Activated T-cell treated with anti-CD3 and anti-CD28 coated beads, Interleukin-2, amount 50 U/mL, for 1 hour (primary cell): ENCODE measurements at regions not wholly inside any gene's neighbourhood (a gene's known extent, or its start where the extent isn't known, plus 50 kb on each side); places are given as distances from the start of the nearest gene placed in this dataset.

Experiments
- DNase-seq: peaks from one replicate; pipeline ENCODE4 v3.0.0-alpha.2; 2020

DNA sequence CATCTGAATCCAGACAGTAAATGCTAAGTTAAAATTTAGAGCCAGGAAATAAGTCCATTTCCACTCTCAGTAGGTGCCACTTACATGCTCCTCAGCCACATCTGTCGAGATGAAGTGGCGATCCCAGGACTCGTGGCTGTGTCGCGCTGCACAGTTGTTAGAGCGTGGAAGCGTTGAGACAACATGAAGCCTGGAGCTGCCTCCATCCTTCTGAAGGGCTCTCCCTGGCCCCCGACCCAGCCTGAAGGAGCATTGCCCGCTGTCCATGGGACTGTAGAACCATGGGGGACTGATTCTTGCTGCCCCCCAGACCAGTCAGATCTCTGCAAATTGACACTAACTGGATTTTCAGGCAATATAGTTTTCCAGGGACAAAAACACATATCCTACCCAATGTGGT, 58.9 kb downstream of the IRX1 start:
- no peak for DNase-seq

GRCh38 chr5:3656803-3657202, 61.2 kb downstream of the IRX1 start:
- DNase-seq = no peak

- DNase-seq = no peak
These were observed 61.9 kb downstream of the IRX1 start for GRCh38 chr5:3657364-3658022.

DNA sequence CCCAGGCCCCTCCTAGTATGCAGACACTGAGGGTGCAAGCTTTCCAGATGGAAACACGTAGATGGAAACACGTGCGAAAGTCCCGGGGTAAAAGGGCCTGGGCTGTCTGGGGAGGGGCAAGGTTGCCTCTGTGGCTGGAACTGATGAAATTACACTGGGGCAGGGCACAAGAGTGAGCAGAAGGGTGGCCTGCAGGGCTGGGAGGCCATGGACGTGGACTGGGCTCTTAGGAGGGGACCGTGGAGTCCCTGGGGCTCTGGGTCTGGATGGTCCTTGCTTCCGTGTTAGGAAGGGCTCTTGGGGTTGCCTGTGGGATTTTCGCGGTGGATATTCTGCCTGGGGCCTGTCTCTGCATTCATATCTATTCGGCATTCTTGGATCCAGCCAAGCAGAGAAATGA, 63.3 kb downstream of the IRX1 start:
- DNase-seq = no peak

DNA sequence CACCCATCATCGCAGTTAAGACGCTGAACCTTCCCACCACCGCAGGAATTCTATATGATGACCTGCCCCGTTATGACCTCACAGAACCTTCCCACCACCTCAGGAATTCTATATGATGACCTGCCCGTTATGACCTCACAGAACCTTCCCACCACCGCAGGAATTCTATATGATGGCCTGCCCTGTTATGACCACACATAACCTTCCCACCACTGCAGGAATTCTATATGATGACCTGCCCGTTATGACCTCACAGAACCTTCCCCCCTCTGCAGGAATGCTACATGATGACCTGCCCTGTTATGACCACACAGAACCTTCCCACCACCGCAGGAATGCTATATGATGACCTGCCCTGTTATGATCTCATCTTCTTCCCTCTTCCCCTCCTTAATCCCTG, 64.3 kb downstream of the IRX1 start:
- no peak for DNase-seq

DNA sequence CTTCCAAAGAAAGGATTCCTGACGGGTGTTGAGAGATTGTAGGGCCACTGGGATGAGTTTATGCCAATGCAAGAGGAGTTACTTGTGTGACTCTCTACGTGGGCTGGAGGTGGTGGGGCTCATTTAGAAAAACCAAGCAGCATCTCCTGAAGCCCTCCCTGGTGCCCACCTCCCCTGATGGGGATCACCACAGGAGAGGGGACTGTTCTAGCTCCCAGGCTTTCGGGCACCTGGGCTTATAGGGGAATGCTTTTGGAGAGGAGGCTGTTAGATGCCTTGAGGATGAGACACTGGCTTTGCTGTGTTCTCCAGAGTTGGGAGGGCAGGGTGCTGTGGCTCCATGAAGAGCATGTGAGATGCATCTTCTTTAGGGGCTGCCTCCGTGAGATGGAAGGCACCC, 65.0 kb downstream of the IRX1 start:
- no peak for DNase-seq

- DNase-seq = no peak
These were observed 66.2 kb downstream of the IRX1 start for GRCh38 chr5:3661755-3662296.

DNA sequence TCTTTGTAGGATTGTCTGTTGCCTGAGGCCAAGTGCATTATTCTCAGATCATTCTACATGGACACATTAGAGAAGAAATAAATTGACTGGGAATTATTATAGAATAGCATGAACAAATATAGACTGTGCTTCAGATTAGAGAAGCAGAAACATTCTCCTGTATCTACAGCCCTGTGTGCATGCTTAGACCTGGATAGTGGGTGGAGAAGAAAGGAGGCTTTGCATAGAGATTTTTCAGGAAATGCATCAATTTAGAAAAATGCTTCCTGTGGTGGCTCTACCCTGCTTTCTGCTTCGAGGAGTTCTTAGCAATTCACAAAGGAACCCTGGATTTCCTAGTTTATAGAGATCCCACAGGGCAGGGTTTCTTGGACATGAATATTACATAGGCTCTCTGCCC, 66.7 kb downstream of the IRX1 start:
- no peak for DNase-seq

DNA sequence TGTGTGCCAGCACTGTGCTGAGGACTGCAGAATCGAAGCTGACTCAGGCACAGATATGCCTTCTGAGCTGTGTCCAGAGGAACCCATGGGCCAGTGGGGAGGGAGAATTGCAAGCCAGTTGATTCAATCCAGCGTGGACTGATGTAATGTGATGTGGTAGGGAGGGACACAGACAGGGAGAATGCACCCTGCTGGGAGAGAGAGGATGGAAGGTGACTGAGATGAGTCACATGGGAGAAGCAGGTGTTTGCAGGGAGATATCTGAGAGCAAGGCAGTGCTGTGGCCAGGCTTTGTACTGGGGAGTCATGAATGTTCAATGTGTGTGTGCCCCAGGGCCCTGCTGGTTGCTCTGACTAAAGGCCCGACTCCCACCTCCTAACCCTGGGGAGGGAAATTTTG, 75.7 kb downstream of the IRX1 start:
- DNase-seq = no peak

DNA sequence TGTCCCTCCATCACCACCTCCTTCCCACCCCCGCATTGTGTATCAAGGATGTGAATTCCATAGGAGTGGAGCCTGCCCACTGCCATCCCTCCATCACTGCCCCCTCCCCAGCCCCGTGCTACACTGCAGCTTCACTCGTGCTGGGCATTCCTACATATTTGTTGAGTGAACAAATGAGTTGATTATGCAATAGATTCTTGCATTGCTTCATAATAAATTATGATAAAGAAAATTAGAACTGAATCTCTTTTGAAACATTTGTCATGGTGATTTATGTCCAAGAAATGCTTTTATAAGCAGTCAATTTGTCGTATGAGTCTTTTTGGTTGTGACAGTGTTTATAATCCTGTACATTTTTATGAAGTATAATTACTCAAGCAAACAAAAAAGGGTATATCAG, 83.2 kb downstream of the IRX1 start:
- DNase-seq = no peak

DNA sequence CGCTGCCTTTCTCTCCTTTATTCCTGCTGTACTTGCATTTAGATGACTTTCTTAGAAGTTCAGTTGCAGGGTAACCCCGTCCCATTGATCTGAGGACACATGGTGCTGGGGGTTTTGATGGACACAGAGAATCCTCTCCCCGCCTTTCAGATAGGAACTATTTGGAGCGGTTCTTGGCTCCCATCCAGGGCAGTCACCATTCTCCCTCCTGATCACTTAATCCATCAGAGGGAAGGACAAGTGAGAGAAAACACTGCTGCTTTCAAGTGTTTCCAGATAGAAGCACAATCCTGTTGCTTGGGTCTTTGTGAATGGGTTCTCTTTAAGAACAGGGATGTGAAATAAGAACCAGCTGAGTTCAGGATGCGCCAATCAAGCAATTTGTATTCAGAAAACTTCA, 85.2 kb downstream of the IRX1 start:
- no peak for DNase-seq

GRCh38 chr5:3684118-3684517, 88.5 kb downstream of the IRX1 start:
- DNase-seq = no peak

- no peak for DNase-seq
These were observed 89.2 kb downstream of the IRX1 start for GRCh38 chr5:3684771-3685354.

GRCh38 chr5:3694819-3695218, 99.2 kb downstream of the IRX1 start:
- no peak for DNase-seq

GRCh38 chr5:3695818-3696217, 100.2 kb downstream of the IRX1 start:
- DNase-seq = no peak

- DNase-seq = no peak
These were observed 102.8 kb downstream of the IRX1 start for GRCh38 chr5:3698412-3698811.

- DNase-seq = no peak
These were observed 106.1 kb downstream of the IRX1 start for GRCh38 chr5:3701694-3702093.

GRCh38 chr5:3704661-3705060, 109.0 kb downstream of the IRX1 start:
- DNase-seq = no peak

DNA sequence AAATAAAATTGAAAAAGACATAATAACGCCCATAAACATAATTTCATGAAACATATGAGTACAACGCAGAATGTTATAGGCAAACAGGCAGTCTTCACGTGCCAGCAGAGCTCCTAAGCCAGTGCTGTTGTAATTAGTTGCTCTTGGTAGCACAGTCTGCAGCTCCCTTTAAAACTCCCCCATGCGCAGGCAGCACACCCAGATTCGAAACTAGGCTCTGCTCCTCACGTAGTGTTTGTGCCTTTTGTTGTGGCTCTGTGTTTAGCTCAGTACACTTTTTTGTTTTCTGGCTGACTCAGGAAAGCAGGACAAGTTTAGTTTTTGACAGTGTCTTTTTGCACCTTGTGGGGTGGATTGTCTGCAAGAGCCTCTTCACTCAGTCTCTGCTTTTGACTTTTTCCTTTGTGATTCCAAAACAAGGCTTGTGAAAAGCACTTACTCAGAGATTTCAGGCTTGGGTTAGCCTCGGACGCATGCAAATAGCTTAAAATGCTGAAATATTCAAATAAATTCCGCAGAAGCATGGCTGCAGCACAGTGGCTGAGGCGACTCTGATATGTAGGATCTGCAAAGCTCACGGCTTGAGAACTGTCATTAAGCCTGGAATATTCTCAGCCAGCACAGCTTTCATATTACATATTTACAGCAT, 113.6 kb downstream of the IRX1 start:
- DNase-seq = no peak

GRCh38 chr5:3709717-3710348, 114.2 kb downstream of the IRX1 start:
- no peak for DNase-seq

DNA sequence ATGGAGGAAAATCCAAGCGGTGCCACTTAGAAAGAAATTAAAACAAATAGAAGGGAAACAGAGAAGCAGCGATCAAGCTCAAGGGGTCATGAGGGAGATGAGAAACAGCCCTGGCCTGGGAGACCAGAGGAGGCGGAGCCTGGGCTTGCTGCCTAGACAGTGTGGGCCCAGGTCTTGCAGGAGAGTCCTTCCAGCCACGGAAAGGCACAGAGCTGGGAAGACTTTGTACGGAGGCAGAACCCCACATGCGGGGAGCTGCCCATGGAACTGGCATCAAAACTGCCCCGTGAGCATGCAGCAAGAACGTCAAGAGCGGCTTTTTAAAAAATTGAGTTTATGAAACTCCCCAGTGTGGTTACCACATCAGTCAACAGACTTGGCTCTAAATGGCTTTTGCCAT, 119.4 kb downstream of the IRX1 start:
- DNase-seq = no peak

- DNase-seq = no peak
These were observed 134.0 kb downstream of the IRX1 start for GRCh38 chr5:3729631-3730030.

DNA sequence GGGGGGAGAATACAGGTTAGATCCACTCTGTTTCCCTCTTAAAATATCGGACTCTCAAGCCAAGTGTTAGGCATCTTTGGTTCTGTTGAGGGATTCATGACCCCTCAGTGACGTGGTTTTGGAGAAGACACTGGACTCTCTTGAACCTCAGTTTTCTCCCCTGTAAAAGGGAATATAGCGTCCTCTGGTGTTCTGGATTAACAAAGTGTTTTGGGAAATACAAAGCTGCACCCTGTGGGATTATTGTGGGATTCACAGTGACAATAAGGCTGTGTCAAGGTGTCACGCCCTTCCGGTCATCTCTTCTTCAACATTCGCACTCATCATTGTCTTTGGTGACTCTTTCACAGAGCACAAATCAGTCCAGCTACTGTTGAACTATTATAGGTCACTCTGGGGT, 139.0 kb downstream of the IRX1 start:
- no peak for DNase-seq

DNA sequence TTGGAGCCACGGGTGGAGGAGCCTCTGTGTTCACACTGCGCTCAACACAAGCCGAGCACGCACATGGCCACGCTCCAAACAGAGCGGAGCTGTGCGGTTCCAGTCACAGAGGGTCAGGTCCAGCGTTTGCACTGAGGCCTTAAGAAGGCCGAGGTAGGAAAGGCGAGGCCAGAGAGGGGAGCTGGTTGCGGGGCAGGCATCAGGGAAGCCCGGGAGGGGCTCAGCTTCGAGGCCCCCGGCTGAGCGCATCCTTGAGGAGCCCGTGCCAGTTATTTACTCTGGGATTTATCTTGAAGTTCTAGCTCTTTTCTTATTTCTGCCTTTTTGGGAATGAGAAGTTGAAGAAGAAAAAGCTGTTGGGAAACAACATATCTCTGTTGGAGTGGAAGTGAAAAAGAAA, 140.8 kb downstream of the IRX1 start:
- no peak for DNase-seq
